ENCODE measurements at regions not wholly inside any gene's neighbourhood (a gene's known extent, or its start where the extent isn't known, plus 50 kb on each side); places are given as distances from the start of the nearest gene placed in this dataset.

GRCh38 chr2:19203866-19204265, 154.6 kb downstream of the OSR1 start:
- TF ChIP-seq CTCF (IDR thresholded peaks at IDR 0.05) (no peak), POLR2A (IDR thresholded peaks at IDR 0.05) (no peak)

All from esophagus squamous epithelium (tissue), 4 donors.